Ishikawa (cell line): ENCODE measurements at regions not wholly inside any gene's neighbourhood (a gene's known extent, or its start where the extent isn't known, plus 50 kb on each side); places are given as distances from the start of the nearest gene placed in this dataset.

Experiments
- CREB1 ChIP-seq: IDR thresholded peaks from 2 replicates; pipeline ENCODE4 v1.6.1; 2012; ENCODE audit warnings: low read depth
- EGR1 ChIP-seq: IDR thresholded peaks from 2 replicates; pipeline ENCODE4 v1.6.1; 2012
- EP300 ChIP-seq: IDR thresholded peaks from 2 replicates; pipeline ENCODE4 v1.6.1; 2012; ENCODE audit warnings: borderline replicate concordance
- MAX ChIP-seq: IDR thresholded peaks from 2 replicates; pipeline ENCODE4 v1.6.1; 2012
- RAD21 ChIP-seq: IDR thresholded peaks from 2 replicates; pipeline ENCODE4 v1.6.1; 2012; ENCODE audit warnings: low read depth
- TAF1 ChIP-seq: IDR thresholded peaks from 2 replicates; pipeline ENCODE4 v1.6.1; 2012; ENCODE audit warnings: low read depth, mild to moderate bottlenecking
- ZBTB7A ChIP-seq: IDR thresholded peaks from 2 replicates; pipeline ENCODE4 v1.6.1; 2012; ENCODE audit warnings: low read depth
- TF ChIP-seq, protein P1 (sequence below): IDR thresholded peaks from 2 replicates; pipeline ENCODE4 v1.6.1; 2012; ENCODE audit warnings: low read depth, mild to moderate bottlenecking

- TF ChIP-seq ZBTB7A = no peak
- no peak for TF ChIP-seq CREB1
- no peak for TF ChIP-seq RAD21
- TF ChIP-seq EP300 = no peak
- TF ChIP-seq, protein P1, sequence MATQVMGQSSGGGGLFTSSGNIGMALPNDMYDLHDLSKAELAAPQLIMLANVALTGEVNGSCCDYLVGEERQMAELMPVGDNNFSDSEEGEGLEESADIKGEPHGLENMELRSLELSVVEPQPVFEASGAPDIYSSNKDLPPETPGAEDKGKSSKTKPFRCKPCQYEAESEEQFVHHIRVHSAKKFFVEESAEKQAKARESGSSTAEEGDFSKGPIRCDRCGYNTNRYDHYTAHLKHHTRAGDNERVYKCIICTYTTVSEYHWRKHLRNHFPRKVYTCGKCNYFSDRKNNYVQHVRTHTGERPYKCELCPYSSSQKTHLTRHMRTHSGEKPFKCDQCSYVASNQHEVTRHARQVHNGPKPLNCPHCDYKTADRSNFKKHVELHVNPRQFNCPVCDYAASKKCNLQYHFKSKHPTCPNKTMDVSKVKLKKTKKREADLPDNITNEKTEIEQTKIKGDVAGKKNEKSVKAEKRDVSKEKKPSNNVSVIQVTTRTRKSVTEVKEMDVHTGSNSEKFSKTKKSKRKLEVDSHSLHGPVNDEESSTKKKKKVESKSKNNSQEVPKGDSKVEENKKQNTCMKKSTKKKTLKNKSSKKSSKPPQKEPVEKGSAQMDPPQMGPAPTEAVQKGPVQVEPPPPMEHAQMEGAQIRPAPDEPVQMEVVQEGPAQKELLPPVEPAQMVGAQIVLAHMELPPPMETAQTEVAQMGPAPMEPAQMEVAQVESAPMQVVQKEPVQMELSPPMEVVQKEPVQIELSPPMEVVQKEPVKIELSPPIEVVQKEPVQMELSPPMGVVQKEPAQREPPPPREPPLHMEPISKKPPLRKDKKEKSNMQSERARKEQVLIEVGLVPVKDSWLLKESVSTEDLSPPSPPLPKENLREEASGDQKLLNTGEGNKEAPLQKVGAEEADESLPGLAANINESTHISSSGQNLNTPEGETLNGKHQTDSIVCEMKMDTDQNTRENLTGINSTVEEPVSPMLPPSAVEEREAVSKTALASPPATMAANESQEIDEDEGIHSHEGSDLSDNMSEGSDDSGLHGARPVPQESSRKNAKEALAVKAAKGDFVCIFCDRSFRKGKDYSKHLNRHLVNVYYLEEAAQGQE = no peak
- no peak for TF ChIP-seq MAX
- no peak for TF ChIP-seq TAF1
- no peak for TF ChIP-seq EGR1
These were observed 361.7 kb upstream of the MYT1L start for GRCh38 chr2:2692599-2693389.
